ENCODE measurements at regions not wholly inside any gene's neighbourhood (a gene's known extent, or its start where the extent isn't known, plus 50 kb on each side); places are given as distances from the start of the nearest gene placed in this dataset.
A peak's percentile ranks its signal among the peaks of the same experiment; 100 is the strongest.

GRCh38 chr18:29647700-29648099 lies 1394.8 kb downstream of the DSC3 start:
- no peak for DNase-seq

GRCh38 chr18:29644276-29644675 lies 1398.3 kb downstream of the DSC3 start:
- DNase-seq = peak; percentile 39

DNA sequence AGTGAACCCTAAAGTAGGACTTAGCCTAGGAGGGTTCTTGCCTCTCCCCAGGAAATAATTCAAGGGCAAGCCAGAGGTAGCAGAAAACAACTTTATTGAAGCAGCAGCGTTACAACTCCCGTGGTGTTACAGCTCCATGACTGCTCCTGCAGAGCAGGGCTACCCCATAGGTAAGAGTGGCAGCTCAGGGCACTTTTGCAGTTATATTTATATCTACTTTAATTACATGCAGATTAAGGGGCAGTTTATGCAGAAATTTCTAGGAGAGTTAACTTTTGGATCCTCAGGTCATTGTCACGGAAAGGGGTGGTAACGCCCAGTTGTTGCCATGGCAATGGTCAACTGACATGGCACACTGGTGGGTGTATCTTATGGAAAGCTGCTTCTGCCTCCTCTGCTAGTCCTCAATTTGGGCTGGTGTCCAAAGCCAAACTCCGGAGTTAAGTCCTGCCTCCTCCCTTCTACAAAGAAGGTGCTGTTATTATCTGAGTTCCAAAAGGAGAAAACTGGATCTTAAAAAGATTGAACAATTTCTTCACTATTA lies 1413.0 kb downstream of the DSC3 start:
- no peak for DNase-seq

DNA sequence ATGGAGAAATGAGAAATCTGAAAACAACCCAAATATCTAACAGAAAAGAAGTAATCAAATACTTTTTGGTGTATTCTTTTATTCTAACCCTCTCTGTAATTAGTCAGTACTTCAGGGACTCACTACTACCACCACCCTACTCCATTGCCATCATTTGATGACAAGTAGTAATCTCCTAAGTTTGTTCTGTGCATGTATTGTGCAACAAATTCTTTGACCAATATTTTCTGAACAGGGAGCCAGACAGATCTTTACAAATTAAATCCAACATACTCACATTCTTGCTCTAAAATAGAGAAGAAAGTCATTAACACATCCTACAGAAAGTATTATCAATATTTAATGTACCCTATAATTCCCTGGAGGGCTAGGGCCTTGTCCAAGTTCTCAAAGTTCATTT lies 1416.4 kb downstream of the DSC3 start:
- no peak for DNase-seq

DNA sequence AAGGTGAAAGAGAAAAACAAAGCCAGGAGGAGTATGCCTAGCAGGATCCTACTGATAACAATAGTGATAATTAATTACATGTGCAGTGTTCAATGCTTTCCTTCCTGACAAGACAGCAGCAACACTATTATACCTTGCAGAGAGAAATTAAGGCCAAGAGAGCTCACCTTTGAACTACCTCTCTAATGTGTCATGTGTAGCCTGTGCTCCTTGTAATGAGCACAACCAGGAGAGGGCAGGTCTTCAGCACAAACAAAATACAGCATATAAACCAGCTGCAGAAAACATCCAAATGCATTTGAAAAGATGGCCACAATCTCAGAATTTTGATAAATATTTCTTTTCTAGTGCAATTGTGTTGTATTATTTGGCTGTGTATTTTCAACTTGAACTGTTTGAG lies 1425.7 kb downstream of the DSC3 start:
- no peak for DNase-seq

DNA sequence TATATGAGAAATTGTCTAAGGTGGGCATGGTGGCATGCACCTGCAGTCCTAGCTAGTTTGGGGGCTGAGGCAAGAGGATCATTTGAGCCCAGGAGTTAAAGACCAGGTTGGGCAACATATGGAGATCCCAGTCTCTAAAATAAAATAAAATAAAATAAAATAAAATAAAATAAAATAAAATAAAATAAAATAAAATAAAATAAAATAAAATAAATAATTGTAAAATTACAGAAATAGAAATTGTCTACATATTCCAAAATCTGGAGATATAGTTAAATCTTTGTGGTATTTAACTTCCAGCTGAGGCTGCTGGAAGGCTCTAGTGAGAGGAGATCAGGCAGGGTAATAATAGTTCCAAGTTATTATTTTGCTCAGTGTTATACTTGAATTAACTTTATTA lies 1432.1 kb upstream of the CDH2 start:
- no peak for DNase-seq

GRCh38 chr18:29605365-29605764 lies 1428.4 kb upstream of the CDH2 start:
- DNase-seq = no peak

- no peak for DNase-seq
These were observed 1420.0 kb upstream of the CDH2 start for GRCh38 chr18:29596959-29597358.

DNA sequence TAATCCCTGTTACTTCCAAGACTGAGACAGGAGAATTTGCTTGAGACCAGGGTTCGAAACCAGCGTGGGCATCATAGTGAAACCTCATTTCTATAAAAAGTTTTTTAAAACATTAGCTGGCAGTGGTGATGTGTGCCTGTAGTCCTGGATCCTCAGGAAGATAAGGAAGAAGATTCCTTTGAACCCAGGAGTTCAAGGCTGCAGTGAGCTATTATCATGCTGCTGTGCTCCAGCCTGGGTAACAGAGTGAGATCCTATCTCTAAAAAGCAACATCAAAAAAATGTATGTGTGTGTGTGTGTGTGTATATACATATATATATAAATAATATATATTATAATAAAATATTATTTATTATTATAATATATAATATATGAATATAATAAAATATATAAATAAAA lies 1417.6 kb upstream of the CDH2 start:
- no peak for DNase-seq

GRCh38 chr18:29588446-29589100 lies 1411.6 kb upstream of the CDH2 start:
- no peak for DNase-seq

DNA sequence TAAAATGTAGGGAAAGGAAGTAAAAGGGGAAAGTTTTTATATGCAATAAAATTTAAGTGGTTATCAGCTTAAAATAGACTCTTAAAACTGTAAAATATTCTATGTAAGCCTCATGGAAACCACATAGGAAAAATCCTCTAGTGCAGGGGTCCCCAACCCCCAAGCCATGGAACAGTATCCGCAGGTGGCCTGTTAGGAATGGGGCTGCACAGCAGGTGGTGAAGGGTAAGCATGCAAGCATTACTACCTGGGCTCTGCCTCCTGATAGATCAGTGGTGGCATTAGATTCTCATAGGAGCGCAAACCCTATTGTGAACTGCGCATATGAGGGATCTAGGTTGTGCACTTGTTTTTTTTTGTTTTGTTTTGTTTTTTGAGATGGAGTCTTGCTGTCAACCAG lies 1409.3 kb upstream of the CDH2 start:
- no peak for DNase-seq

DNA sequence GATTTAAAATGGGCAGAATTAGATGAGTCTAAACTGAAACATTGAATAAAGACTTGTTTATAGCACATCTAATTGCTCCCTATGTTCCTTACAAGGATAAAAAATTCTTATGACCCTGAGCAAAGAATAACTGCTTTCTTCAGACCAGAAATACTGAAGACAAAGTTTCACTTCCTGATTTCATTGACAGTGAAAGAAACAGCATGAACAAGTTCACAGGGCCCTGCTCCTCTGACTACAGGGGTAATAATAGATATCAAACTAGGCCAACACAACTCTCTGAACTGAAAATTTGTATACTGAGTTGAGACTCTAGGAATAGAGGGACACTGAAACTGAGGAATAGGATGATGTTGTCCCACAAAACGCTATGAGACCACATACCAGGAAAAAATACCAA lies 1383.3 kb upstream of the CDH2 start:
- DNase-seq = no peak

DNA sequence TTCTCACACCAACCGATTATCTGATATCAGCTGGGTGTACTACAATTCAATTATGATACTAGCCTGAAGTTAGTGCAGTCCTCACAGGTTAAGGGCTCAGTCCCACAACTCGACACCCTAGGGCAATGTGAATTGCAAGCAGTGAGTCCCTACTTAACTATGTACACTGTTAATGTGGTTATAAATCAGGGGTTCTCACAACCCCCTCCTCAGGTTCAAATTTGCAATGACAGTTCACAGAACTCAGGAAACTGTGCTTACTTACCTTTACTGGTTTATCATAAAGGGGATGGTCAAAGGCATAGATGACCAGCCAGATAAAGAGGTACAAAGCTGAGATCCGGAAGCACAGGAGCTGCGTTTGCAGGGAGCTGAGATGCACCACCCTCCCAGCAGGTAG lies 1379.1 kb upstream of the CDH2 start:
- DNase-seq = no peak

- DNase-seq = no peak
These were observed 1372.8 kb upstream of the CDH2 start for GRCh38 chr18:29549759-29550158.

DNA sequence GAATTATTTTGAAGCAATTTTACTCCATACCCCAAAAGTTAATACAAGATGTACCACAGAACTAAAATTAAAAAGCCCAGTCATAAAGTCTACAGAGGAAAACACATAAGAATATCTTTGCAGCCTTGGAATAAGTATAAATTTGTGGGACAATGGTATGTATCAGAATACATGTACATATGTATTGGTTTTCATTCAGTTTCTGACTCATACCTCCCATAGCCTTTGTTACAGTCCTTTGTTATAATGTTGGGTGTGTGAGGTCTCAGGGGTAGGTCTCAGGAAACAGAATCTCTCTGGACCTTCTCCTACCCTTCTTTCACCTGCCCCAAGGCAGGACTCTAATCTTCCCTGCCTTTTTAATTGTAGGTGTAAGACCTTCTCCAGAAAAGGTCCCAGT lies 1370.7 kb upstream of the CDH2 start:
- no peak for DNase-seq

DNA sequence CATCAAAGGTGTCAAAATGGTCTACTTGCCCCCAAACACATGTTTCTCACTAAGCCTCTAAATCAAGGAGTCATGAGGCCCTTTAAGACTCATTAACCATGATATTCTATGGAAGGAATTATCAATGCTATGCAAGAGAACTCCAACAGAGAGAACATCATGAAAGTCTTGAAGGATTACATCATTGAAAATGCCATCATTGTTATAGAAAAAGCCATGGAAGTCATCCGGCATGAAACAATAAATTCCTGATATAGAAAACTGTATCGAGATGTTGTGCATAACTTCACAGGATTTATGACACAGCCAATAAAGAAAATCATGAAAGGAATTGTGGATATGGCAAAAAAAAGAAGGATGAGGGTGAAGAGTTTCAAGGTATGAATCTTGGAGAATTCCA lies 1363.6 kb upstream of the CDH2 start:
- peak; percentile 1 for DNase-seq

- no peak for DNase-seq
These were observed 1354.8 kb upstream of the CDH2 start for GRCh38 chr18:29531746-29532145.

- DNase-seq = no peak
These were observed 1346.4 kb upstream of the CDH2 start for GRCh38 chr18:29523371-29523770.

GRCh38 chr18:29512761-29513160 lies 1335.8 kb upstream of the CDH2 start:
- no peak for DNase-seq

GRCh38 chr18:29512203-29512602 lies 1335.3 kb upstream of the CDH2 start:
- no peak for DNase-seq

GRCh38 chr18:29501952-29502351 lies 1325.0 kb upstream of the CDH2 start:
- peak; percentile 59 for DNase-seq

DNA sequence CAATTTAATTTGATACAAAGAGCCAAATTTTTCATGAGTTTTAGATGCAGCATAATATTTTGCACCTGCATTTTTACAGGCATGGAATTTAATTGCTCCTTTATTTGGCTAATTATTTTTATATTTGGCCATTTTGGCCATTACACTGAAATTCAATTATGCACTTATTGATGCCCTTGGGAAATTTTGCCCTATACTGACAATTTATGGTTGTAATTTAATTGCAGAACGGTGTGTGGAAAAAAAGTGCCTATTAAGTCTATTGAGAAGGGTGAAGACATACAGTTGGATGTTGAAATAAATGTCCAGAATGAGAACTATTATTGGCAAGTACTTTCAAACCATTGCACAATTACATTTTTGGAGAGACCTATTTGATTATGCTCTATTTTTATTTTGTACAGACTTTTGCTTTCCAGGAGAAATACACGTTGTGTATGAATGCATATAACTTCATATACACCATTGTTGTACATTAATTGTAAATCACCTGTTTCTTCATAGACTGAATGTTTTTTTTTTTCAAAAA lies 1319.3 kb upstream of the CDH2 start:
- DNase-seq = no peak

- no peak for DNase-seq
These were observed 1317.4 kb upstream of the CDH2 start for GRCh38 chr18:29494371-29494770.

GRCh38 chr18:29491907-29492306 lies 1315.0 kb upstream of the CDH2 start:
- no peak for DNase-seq

DNA sequence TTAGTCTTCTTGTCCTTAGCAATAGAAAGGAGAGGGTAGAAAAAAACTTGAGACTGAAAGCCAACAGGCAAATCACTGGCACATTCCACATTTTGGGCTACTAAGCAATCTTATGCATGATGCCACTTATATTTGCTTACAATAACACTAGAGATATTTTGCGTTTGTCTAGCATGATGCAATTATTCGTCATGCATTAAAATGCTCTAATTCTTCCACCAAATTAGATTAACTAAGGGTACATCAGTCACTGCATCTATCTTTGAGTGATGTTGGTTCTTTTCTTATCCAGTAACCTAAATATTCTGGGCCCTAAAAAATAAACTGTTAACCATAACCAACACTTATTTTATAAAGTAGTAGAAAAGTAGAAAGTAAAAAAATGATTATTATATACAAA lies 1311.7 kb upstream of the CDH2 start:
- no peak for DNase-seq
